Heart left ventricle (tissue), 16 donors: ENCODE measurements at regions not wholly inside any gene's neighbourhood (a gene's known extent, or its start where the extent isn't known, plus 50 kb on each side); places are given as distances from the start of the nearest gene placed in this dataset.
"Not testable (repeated sequence)": the region's sequence is repeated elsewhere in the genome, so short reads cannot be mapped to it uniquely, and the experiment has no call there.

ENCODE experiments used
- ATAC-seq, 4 donors: fragments of 200-7000 bp; cut with Tn5 transposase; one replicate each; pipeline ENCODE4 v1.9.1; 2020 to 2022; ENCODE audit warnings: moderate library complexity in 4 of 4, mild to moderate bottlenecking in 3 of 4, moderate number of reproducible peaks in 1 of 4
- DNase-seq, 5 donors: peaks; one replicate each; pipeline ENCODE4 v3.0.0-alpha.2; 2020
- H3K27ac ChIP-seq, 12 donors: fragments of 200-600 bp; sonication (generic) in 4 of 12; one replicate each; pipeline versions ENCODE4 v1.5.0 to v1.8.0; 2016 to 2022; ENCODE audit warnings: mild to moderate bottlenecking in 2 of 12
- H3K27me3 ChIP-seq, 9 donors: fragments of 200-600 bp; sonication (generic) in 2 of 9; one replicate each; pipeline versions ENCODE4 v1.5.1 to v1.8.0; 2016 to 2022; ENCODE audit warnings: mild to moderate bottlenecking in 3 of 9
- H3K36me3 ChIP-seq, 9 donors: fragments of 200-600 bp; sonication (generic) in 2 of 9; one replicate each; pipeline versions ENCODE4 v1.5.0 to v1.8.0; 2018 to 2022; ENCODE audit warnings: mild to moderate bottlenecking in 2 of 9
- H3K4me1 ChIP-seq, 12 donors: fragments of 200-600 bp; sonication (generic) in 4 of 12; one replicate each; pipeline versions ENCODE4 v1.5.0 to v1.8.0; 2016 to 2022; ENCODE audit warnings: mild to moderate bottlenecking in 3 of 12
- H3K4me3 ChIP-seq, 12 donors: fragments of 200-600 bp; sonication (generic) in 4 of 12; one replicate each; pipeline versions ENCODE4 v1.5.0 to v1.8.0; 2017 to 2022; ENCODE audit warnings: mild to moderate bottlenecking in 9 of 12, moderate library complexity in 4 of 12
- H3K9me3 ChIP-seq, 12 donors: fragments of 200-600 bp; sonication (generic) in 4 of 12; one replicate each; pipeline versions ENCODE4 v1.5.0 to v1.8.0; 2016 to 2022; ENCODE audit warnings: mild to moderate bottlenecking in 1 of 12
- CTCF ChIP-seq, 12 donors: fragments of 200-600 bp; sonication (generic) in 4 of 12; IDR thresholded peaks; one replicate each; pipeline versions ENCODE4 v1.5.0 to v1.8.0; 2018 to 2022; ENCODE audit warnings: antibody characterized with exemption in 12 of 12, mild to moderate bottlenecking in 5 of 12
- POLR2A ChIP-seq, 2 donors: fragments of 450-650 bp; IDR thresholded peaks; one replicate each; pipeline ENCODE4 v1.6.1; 2017; ENCODE audit warnings: antibody characterized with exemption in 2 of 2, mild to moderate bottlenecking in 2 of 2, moderate library complexity in 2 of 2
- WGBS, 4 donors: extraction: QIAGEN DNeasy Blood & Tissue Kit in 2 of 4; methylation state at CpG; one replicate each; pipeline versions ENCODE4 v1.1.5 to v1.1.7; 2013 to 2018; 5-methylcytosine and 5-hydroxymethylcytosine counted together
- intact Hi-C, 10 donors: fragments of 100-400 bp; cut with DNase I; formaldehyde crosslinking; loops; one replicate each; pipeline versions ENCODE4 v1.11.1 to v1.14.2; 2022
- donor health status: ischemic (EF 13 %, LVEDD 7.1; RV severe dilation, severe dysfunction).
- donor health status: healthy with polysubstance abuse.
- donor health status: DM: no; HTN: yes; CAD: no.
- donor health status: DM: no; HTN: no; CAD: no.
- donor health status: ischemic (EF 25% LVEDD 6.9; RV normal size, moderate dysfunction).
- donor health status: ischemic (EF 25% LVEDD 5.7; RV mildly dilated, moderate dysfunction).
- donor health status: healthy.
- donor health status: DM: yes; HTN: yes; CAD: no.
- donor health status: ischemic (EF 35%, LVEDD 5.7; RV mildly dilated, moderate dysfunction).
- donor health status: nonischemic (EF 11% LVEDD 7.7; RV severe dilation, severe dysfunction).
- donor health status: DM: yes; HTN: yes; CAD: no.
- donor health status: PGD.
- donor health status: ischemic (EF 29% LVEDD 5.4; RV normal size, mild dysfunction).
- donor health status: nonischemic (EF 23%, LVEDD 6.1; RV moderate dilation, normal function).

GRCh38 chr12:83931451-83931850, 981.1 kb downstream of the SLC6A15 start:
- no peak for TF ChIP-seq CTCF (IDR thresholded peaks at IDR 0.05)
- no peak for TF ChIP-seq POLR2A (IDR thresholded peaks at IDR 0.05)

GRCh38 chr12:83929792-83930191, 982.8 kb downstream of the SLC6A15 start:
- H3K9me3 ChIP-seq, H3K27me3 ChIP-seq, H3K27ac ChIP-seq, intact Hi-C loops, H3K36me3 ChIP-seq, DNase-seq, ATAC-seq, H3K4me1 ChIP-seq, H3K4me3 ChIP-seq: not testable (repeated sequence)
- 94 to 96% (median 95%) methylated on average over 13 of the region's 13 CpGs for WGBS, 4 donors

More at GRCh38 chr12:83931451-83931850, 981.1 kb downstream of the SLC6A15 start:
- Histone ChIP-seq H3K27me3 (peaks cover 0 to 4% (median 0%) of the 10 kb centered on the region in 9 donors), H3K4me3 (no peak overlapping the region), H3K36me3 (no peaks in the 10 kb centered on the region), H3K9me3 (peaks cover 0 to 10% (median 0%) of the 10 kb centered on the region in 12 donors), H3K4me1 (no peaks in the 10 kb centered on the region), H3K27ac (no peak overlapping the region)
- ATAC-seq (no peak), DNase-seq (no peak)
- intact Hi-C loops, result no loop called here

DNA sequence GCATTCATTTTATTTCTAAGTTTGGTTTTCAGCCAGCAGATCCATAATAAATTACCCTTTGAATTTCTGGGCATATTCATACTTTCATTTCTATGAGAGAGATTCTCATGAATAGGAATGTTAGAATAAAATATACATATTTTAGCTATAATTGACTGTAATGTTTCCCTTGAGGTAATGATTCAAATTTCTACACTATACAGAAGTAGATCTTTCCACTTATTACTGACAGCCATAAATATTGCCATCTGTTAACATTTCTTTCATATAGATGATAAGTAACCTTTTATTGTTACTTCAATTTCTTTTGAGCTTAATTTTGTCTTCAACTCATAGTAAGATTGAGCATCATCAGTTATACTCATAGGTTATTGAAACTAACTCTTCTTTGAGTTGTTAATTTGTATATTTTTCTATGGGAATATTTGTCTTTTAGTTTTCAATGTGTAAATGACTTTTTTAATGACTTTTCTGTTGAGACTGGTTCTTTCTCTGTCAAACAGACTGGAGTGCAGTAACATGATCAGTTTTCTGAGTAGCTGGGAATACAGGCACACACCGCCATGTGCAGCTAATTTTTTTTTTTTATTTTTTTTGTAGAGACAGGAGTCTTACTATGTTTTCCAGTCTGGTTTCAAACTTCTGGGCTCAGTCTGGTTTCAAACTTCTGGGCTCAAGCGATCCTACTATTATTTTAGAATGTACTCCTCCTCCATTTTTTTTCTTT, 991.6 kb downstream of the SLC6A15 start:
- intact Hi-C loops, result no loop called here
- no peaks in the 10 kb centered on the region for H3K36me3 ChIP-seq
- H3K9me3 ChIP-seq, result no peaks in the 10 kb centered on the region
- no peak overlapping the region for H3K27ac ChIP-seq
- whole genome bisulfite sequencing, 4 donors, result 91 to 95% (median 93%) methylated on average over 2 of the region's 2 CpGs
- no peak for TF ChIP-seq POLR2A (IDR thresholded peaks at IDR 0.05)
- TF ChIP-seq CTCF (IDR thresholded peaks at IDR 0.05), result no peak
- no peaks in the 10 kb centered on the region for H3K27me3 ChIP-seq
- DNase-seq (no peak), ATAC-seq (no peak)
- no peak overlapping the region for H3K4me3 ChIP-seq
- H3K4me1 ChIP-seq, result no peaks in the 10 kb centered on the region

GRCh38 chr12:83919081-83919480, 993.5 kb downstream of the SLC6A15 start:
- intact Hi-C loops, result no loop called here

More at GRCh38 chr12:83919081-83919480, 993.5 kb downstream of the SLC6A15 start:
- no peak overlapping the region for H3K27ac ChIP-seq
- H3K4me3 ChIP-seq, result no peak overlapping the region
- no peaks in the 10 kb centered on the region for H3K36me3 ChIP-seq
- no peaks in the 10 kb centered on the region for H3K9me3 ChIP-seq
- TF ChIP-seq POLR2A (IDR thresholded peaks at IDR 0.05) (no peak), CTCF (IDR thresholded peaks at IDR 0.05) (no peak)
- WGBS, 4 donors, result 41 to 57% (median 49%) methylated on average over 3 of the region's 3 CpGs
- H3K27me3 ChIP-seq, result no peaks in the 10 kb centered on the region
- no peak for ATAC-seq
- DNase-seq, result no peak
- H3K4me1 ChIP-seq, result no peaks in the 10 kb centered on the region
